HepG2 (cell line): ENCODE measurements at regions not wholly inside any gene's neighbourhood (a gene's known extent, or its start where the extent isn't known, plus 50 kb on each side); places are given as distances from the start of the nearest gene placed in this dataset.

Experiments
- CHCHD3 ChIP-seq: sonication (generic); formaldehyde crosslinking; IDR thresholded peaks from 2 replicates; pipeline ENCODE4 v1.8.0; 2022; ENCODE audit warnings: mild to moderate bottlenecking, missing genetic modification reagents, moderate library complexity
- NR2C2 ChIP-seq: sonication (generic); formaldehyde crosslinking; IDR thresholded peaks from 2 replicates; pipeline ENCODE4 v1.4.0; 2020; ENCODE audit warnings: missing genetic modification reagents, mild to moderate bottlenecking, moderate library complexity, borderline replicate concordance
- RAD21 ChIP-seq: fragments of 450-650 bp; formaldehyde crosslinking; IDR thresholded peaks from 2 replicates; pipeline ENCODE4 v1.5.0; 2020; ENCODE audit warnings: mild to moderate bottlenecking
- SIN3A ChIP-seq: IDR thresholded peaks from 2 replicates; pipeline ENCODE4 v1.6.1; 2011; ENCODE audit warnings: low read depth, mild to moderate bottlenecking, control low read depth, low read length, borderline replicate concordance
- STAG1 ChIP-seq: sonication (generic); formaldehyde crosslinking; IDR thresholded peaks from 2 replicates; pipeline ENCODE4 v1.4.0; 2020; ENCODE audit warnings: missing genetic modification reagents
- ZKSCAN1 ChIP-seq: fragments of 150-350 bp; IDR thresholded peaks from 2 replicates; pipeline ENCODE4 v1.6.1; 2014; ENCODE audit warnings: low read length
- ZNF235 ChIP-seq: sonication (generic); formaldehyde crosslinking; IDR thresholded peaks from 2 replicates; pipeline ENCODE4 v1.8.1; 2023; ENCODE audit warnings: mild to moderate bottlenecking, missing genetic modification reagents, borderline replicate concordance
- ZNF354B ChIP-seq: sonication (generic); formaldehyde crosslinking; IDR thresholded peaks from 2 replicates; pipeline ENCODE4 v1.8.0; 2022; ENCODE audit warnings: mild to moderate bottlenecking, missing genetic modification reagents
- TF ChIP-seq, protein P1 (sequence below): sonication (generic); formaldehyde crosslinking; IDR thresholded peaks from 2 replicates; pipeline ENCODE4 v1.8.0; 2022; ENCODE audit warnings: missing genetic modification reagents, mild to moderate bottlenecking, moderate library complexity, borderline replicate concordance
- TF ChIP-seq, protein P2 (sequence below): sonication (generic); formaldehyde crosslinking; IDR thresholded peaks from 2 replicates; pipeline ENCODE4 v1.5.1; 2020; ENCODE audit warnings: mild to moderate bottlenecking, missing genetic modification reagents, borderline replicate concordance
- TF ChIP-seq, protein P3 (sequence below): sonication (generic); formaldehyde crosslinking; IDR thresholded peaks from 2 replicates; pipeline ENCODE4 v1.5.0; 2020; ENCODE audit warnings: mild to moderate bottlenecking, missing genetic modification reagents, borderline replicate concordance
- TF ChIP-seq, protein P4 (sequence below): sonication (generic); formaldehyde crosslinking; IDR thresholded peaks from 2 replicates; pipeline ENCODE4 v1.5.0; 2020; ENCODE audit warnings: missing genetic modification reagents
- TF ChIP-seq, protein P5 (sequence below): sonication (generic); formaldehyde crosslinking; IDR thresholded peaks from 2 replicates; pipeline ENCODE4 v1.5.0; 2020; ENCODE audit warnings: mild to moderate bottlenecking, missing genetic modification reagents, moderate library complexity
- TF ChIP-seq, protein P6 (sequence below): sonication (generic); formaldehyde crosslinking; IDR thresholded peaks from 2 replicates; pipeline ENCODE4 v1.4.0; 2020; ENCODE audit warnings: missing genetic modification reagents

DNA sequence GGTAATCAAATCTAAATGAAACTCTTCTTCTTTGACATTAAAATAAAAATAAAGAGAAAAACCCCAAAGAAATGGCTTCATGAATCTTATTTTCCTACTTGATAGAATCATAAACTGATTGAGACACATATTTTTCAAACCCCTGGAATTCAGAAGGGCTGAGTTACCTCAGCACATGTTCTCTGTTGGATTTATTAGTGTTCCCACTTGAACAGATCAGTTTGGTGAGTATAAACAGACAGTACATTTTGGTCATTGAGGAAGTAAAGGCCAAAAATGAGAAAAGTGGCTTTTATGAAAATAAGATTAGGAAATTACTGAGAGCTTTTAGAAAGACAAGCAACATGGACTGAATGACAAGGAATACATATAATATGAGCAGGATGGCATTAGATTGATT is 620.4 kb downstream of the ANKRD50 start:
- TF ChIP-seq ZNF235 (CRISPR knock-in tag) (no peak), SIN3A (no peak), CHCHD3 (CRISPR knock-in tag) (no peak), RAD21 (CRISPR knock-in tag) (no peak), ZNF354B (CRISPR knock-in tag) (no peak), NR2C2 (CRISPR knock-in tag) (no peak), STAG1 (no peak), ZKSCAN1 (no peak)
- TF ChIP-seq, protein P1, sequence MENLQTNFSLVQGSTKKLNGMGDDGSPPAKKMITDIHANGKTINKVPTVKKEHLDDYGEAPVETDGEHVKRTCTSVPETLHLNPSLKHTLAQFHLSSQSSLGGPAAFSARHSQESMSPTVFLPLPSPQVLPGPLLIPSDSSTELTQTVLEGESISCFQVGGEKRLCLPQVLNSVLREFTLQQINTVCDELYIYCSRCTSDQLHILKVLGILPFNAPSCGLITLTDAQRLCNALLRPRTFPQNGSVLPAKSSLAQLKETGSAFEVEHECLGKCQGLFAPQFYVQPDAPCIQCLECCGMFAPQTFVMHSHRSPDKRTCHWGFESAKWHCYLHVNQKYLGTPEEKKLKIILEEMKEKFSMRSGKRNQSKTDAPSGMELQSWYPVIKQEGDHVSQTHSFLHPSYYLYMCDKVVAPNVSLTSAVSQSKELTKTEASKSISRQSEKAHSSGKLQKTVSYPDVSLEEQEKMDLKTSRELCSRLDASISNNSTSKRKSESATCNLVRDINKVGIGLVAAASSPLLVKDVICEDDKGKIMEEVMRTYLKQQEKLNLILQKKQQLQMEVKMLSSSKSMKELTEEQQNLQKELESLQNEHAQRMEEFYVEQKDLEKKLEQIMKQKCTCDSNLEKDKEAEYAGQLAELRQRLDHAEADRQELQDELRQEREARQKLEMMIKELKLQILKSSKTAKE (CRISPR knock-in tag) = no peak
- TF ChIP-seq, protein P2, sequence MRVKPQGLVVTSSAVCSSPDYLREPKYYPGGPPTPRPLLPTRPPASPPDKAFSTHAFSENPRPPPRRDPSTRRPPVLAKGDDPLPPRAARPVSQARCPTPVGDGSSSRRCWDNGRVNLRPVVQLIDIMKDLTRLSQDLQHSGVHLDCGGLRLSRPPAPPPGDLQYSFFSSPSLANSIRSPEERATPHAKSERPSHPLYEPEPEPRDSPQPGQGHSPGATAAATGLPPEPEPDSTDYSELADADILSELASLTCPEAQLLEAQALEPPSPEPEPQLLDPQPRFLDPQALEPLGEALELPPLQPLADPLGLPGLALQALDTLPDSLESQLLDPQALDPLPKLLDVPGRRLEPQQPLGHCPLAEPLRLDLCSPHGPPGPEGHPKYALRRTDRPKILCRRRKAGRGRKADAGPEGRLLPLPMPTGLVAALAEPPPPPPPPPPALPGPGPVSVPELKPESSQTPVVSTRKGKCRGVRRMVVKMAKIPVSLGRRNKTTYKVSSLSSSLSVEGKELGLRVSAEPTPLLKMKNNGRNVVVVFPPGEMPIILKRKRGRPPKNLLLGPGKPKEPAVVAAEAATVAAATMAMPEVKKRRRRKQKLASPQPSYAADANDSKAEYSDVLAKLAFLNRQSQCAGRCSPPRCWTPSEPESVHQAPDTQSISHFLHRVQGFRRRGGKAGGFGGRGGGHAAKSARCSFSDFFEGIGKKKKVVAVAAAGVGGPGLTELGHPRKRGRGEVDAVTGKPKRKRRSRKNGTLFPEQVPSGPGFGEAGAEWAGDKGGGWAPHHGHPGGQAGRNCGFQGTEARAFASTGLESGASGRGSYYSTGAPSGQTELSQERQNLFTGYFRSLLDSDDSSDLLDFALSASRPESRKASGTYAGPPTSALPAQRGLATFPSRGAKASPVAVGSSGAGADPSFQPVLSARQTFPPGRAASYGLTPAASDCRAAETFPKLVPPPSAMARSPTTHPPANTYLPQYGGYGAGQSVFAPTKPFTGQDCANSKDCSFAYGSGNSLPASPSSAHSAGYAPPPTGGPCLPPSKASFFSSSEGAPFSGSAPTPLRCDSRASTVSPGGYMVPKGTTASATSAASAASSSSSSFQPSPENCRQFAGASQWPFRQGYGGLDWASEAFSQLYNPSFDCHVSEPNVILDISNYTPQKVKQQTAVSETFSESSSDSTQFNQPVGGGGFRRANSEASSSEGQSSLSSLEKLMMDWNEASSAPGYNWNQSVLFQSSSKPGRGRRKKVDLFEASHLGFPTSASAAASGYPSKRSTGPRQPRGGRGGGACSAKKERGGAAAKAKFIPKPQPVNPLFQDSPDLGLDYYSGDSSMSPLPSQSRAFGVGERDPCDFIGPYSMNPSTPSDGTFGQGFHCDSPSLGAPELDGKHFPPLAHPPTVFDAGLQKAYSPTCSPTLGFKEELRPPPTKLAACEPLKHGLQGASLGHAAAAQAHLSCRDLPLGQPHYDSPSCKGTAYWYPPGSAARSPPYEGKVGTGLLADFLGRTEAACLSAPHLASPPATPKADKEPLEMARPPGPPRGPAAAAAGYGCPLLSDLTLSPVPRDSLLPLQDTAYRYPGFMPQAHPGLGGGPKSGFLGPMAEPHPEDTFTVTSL (CRISPR knock-in tag) = no peak
- TF ChIP-seq, protein P3, sequence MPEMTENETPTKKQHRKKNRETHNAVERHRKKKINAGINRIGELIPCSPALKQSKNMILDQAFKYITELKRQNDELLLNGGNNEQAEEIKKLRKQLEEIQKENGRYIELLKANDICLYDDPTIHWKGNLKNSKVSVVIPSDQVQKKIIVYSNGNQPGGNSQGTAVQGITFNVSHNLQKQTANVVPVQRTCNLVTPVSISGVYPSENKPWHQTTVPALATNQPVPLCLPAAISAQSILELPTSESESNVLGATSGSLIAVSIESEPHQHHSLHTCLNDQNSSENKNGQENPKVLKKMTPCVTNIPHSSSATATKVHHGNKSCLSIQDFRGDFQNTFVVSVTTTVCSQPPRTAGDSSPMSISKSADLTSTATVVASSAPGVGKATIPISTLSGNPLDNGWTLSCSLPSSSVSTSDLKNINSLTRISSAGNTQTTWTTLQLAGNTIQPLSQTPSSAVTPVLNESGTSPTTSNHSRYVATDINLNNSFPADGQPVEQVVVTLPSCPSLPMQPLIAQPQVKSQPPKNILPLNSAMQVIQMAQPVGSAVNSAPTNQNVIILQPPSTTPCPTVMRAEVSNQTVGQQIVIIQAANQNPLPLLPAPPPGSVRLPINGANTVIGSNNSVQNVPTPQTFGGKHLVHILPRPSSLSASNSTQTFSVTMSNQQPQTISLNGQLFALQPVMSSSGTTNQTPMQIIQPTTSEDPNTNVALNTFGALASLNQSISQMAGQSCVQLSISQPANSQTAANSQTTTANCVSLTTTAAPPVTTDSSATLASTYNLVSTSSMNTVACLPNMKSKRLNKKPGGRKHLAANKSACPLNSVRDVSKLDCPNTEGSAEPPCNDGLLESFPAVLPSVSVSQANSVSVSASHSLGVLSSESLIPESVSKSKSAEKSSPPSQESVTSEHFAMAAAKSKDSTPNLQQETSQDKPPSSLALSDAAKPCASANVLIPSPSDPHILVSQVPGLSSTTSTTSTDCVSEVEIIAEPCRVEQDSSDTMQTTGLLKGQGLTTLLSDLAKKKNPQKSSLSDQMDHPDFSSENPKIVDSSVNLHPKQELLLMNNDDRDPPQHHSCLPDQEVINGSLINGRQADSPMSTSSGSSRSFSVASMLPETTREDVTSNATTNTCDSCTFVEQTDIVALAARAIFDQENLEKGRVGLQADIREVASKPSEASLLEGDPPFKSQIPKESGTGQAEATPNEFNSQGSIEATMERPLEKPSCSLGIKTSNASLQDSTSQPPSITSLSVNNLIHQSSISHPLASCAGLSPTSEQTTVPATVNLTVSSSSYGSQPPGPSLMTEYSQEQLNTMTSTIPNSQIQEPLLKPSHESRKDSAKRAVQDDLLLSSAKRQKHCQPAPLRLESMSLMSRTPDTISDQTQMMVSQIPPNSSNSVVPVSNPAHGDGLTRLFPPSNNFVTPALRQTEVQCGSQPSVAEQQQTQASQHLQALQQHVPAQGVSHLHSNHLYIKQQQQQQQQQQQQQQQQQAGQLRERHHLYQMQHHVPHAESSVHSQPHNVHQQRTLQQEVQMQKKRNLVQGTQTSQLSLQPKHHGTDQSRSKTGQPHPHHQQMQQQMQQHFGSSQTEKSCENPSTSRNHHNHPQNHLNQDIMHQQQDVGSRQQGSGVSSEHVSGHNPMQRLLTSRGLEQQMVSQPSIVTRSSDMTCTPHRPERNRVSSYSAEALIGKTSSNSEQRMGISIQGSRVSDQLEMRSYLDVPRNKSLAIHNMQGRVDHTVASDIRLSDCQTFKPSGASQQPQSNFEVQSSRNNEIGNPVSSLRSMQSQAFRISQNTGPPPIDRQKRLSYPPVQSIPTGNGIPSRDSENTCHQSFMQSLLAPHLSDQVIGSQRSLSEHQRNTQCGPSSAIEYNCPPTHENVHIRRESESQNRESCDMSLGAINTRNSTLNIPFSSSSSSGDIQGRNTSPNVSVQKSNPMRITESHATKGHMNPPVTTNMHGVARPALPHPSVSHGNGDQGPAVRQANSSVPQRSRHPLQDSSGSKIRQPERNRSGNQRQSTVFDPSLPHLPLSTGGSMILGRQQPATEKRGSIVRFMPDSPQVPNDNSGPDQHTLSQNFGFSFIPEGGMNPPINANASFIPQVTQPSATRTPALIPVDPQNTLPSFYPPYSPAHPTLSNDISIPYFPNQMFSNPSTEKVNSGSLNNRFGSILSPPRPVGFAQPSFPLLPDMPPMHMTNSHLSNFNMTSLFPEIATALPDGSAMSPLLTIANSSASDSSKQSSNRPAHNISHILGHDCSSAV (CRISPR knock-in tag) = no peak
- TF ChIP-seq, protein P4, sequence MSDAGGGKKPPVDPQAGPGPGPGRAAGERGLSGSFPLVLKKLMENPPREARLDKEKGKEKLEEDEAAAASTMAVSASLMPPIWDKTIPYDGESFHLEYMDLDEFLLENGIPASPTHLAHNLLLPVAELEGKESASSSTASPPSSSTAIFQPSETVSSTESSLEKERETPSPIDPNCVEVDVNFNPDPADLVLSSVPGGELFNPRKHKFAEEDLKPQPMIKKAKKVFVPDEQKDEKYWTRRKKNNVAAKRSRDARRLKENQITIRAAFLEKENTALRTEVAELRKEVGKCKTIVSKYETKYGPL (CRISPR knock-in tag) = no peak
- TF ChIP-seq, protein P5, sequence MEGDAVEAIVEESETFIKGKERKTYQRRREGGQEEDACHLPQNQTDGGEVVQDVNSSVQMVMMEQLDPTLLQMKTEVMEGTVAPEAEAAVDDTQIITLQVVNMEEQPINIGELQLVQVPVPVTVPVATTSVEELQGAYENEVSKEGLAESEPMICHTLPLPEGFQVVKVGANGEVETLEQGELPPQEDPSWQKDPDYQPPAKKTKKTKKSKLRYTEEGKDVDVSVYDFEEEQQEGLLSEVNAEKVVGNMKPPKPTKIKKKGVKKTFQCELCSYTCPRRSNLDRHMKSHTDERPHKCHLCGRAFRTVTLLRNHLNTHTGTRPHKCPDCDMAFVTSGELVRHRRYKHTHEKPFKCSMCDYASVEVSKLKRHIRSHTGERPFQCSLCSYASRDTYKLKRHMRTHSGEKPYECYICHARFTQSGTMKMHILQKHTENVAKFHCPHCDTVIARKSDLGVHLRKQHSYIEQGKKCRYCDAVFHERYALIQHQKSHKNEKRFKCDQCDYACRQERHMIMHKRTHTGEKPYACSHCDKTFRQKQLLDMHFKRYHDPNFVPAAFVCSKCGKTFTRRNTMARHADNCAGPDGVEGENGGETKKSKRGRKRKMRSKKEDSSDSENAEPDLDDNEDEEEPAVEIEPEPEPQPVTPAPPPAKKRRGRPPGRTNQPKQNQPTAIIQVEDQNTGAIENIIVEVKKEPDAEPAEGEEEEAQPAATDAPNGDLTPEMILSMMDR (CRISPR knock-in tag) = no peak
- TF ChIP-seq, protein P6, sequence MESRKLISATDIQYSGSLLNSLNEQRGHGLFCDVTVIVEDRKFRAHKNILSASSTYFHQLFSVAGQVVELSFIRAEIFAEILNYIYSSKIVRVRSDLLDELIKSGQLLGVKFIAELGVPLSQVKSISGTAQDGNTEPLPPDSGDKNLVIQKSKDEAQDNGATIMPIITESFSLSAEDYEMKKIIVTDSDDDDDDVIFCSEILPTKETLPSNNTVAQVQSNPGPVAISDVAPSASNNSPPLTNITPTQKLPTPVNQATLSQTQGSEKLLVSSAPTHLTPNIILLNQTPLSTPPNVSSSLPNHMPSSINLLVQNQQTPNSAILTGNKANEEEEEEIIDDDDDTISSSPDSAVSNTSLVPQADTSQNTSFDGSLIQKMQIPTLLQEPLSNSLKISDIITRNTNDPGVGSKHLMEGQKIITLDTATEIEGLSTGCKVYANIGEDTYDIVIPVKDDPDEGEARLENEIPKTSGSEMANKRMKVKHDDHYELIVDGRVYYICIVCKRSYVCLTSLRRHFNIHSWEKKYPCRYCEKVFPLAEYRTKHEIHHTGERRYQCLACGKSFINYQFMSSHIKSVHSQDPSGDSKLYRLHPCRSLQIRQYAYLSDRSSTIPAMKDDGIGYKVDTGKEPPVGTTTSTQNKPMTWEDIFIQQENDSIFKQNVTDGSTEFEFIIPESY = no peak
